ENCODE measurements at regions not wholly inside any gene's neighbourhood (a gene's known extent, or its start where the extent isn't known, plus 50 kb on each side); places are given as distances from the start of the nearest gene placed in this dataset.

DNA sequence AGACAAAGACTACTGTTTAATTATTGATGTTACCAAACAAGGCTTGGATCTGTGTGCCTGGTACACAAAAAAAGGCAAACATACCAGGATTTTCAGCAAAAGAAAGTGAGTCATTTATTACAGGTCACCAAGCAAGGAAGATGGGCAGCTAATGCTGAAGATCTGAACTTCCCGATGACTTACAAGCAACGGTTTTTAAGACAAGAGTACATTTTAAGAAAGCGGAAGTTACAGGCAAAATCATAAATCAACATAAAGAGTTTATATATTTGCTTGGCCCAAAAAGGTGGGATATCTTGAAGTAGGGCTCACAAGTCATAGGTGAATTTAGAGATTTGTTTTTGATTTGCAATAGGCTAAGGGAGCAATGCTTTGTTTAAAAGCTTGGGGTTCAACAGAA lies 125.4 kb upstream of the SPATA16 start (continued):
- no peak for TF ChIP-seq E4F1 (IDR thresholded peaks at IDR 0.05; ENCODE audit: borderline replicate concordance, partially characterized antibody)
- no peak for TF ChIP-seq SRF (IDR thresholded peaks at IDR 0.05; ENCODE audit: low read depth in 2 of 2, low read length in 2 of 2)
- no peak for TF ChIP-seq MTA2 (IDR thresholded peaks at IDR 0.05; ENCODE audit: low read depth)
- TF ChIP-seq, protein P1, sequence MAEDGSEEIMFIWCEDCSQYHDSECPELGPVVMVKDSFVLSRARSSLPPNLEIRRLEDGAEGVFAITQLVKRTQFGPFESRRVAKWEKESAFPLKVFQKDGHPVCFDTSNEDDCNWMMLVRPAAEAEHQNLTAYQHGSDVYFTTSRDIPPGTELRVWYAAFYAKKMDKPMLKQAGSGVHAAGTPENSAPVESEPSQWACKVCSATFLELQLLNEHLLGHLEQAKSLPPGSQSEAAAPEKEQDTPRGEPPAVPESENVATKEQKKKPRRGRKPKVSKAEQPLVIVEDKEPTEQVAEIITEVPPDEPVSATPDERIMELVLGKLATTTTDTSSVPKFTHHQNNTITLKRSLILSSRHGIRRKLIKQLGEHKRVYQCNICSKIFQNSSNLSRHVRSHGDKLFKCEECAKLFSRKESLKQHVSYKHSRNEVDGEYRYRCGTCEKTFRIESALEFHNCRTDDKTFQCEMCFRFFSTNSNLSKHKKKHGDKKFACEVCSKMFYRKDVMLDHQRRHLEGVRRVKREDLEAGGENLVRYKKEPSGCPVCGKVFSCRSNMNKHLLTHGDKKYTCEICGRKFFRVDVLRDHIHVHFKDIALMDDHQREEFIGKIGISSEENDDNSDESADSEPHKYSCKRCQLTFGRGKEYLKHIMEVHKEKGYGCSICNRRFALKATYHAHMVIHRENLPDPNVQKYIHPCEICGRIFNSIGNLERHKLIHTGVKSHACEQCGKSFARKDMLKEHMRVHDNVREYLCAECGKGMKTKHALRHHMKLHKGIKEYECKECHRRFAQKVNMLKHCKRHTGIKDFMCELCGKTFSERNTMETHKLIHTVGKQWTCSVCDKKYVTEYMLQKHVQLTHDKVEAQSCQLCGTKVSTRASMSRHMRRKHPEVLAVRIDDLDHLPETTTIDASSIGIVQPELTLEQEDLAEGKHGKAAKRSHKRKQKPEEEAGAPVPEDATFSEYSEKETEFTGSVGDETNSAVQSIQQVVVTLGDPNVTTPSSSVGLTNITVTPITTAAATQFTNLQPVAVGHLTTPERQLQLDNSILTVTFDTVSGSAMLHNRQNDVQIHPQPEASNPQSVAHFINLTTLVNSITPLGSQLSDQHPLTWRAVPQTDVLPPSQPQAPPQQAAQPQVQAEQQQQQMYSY (CRISPR knock-in tag; IDR thresholded peaks at IDR 0.05): no peak
- TF ChIP-seq, protein P2, sequence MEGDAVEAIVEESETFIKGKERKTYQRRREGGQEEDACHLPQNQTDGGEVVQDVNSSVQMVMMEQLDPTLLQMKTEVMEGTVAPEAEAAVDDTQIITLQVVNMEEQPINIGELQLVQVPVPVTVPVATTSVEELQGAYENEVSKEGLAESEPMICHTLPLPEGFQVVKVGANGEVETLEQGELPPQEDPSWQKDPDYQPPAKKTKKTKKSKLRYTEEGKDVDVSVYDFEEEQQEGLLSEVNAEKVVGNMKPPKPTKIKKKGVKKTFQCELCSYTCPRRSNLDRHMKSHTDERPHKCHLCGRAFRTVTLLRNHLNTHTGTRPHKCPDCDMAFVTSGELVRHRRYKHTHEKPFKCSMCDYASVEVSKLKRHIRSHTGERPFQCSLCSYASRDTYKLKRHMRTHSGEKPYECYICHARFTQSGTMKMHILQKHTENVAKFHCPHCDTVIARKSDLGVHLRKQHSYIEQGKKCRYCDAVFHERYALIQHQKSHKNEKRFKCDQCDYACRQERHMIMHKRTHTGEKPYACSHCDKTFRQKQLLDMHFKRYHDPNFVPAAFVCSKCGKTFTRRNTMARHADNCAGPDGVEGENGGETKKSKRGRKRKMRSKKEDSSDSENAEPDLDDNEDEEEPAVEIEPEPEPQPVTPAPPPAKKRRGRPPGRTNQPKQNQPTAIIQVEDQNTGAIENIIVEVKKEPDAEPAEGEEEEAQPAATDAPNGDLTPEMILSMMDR (IDR thresholded peaks at IDR 0.05 in 2 of 3, conservative IDR thresholded peaks at IDR 0.05 in 1 of 3; ENCODE audit: control insufficient read depth in 2 of 3, extremely low read depth in 1 of 3, insufficient read depth in 1 of 3, low read depth in 3 of 3, low read length in 3 of 3): no peak
- no peak for TF ChIP-seq TAF1 (IDR thresholded peaks at IDR 0.05; ENCODE audit: borderline replicate concordance, low read depth, low read length)
- no peak for TF ChIP-seq EP300 (IDR thresholded peaks at IDR 0.05; ENCODE audit: borderline replicate concordance in 1 of 2, control insufficient read depth in 1 of 2, low read depth in 2 of 2, low read length in 2 of 2)
- TF ChIP-seq SUPT20H (IDR thresholded peaks at IDR 0.05; ENCODE audit: borderline replicate concordance, control insufficient read depth, low read depth, low read length): no peak
- TF ChIP-seq SP1 (IDR thresholded peaks at IDR 0.05; ENCODE audit: low read depth, low read length): no peak
- no peak for TF ChIP-seq ZNF384 (IDR thresholded peaks at IDR 0.05; ENCODE audit: borderline replicate concordance, low read depth, low read length)
- no peak for TF ChIP-seq HSF1 (IDR thresholded peaks at IDR 0.05; ENCODE audit: low read depth, low read length)
